HL-60 (cell line): ENCODE measurements at regions not wholly inside any gene's neighbourhood (a gene's known extent, or its start where the extent isn't known, plus 50 kb on each side); places are given as distances from the start of the nearest gene placed in this dataset.

Experiments
- DNase-seq, 2 experiments: peaks; one replicate each; pipeline ENCODE4 v3.0.0-alpha.2; 2010 to 2020; ENCODE audit warnings: low read depth in 1 of 2, low spot score in 1 of 2
- H3K27ac ChIP-seq: fragments of 250-450 bp; sonication (Bioruptor Pico); replicated peaks from 2 replicates; pipeline ENCODE4 v1.5.1; 2020; ENCODE audit warnings: mild to moderate bottlenecking, moderate library complexity
- H3K27me3 ChIP-seq: fragments of 250-450 bp; sonication (Bioruptor Pico); 2 replicates; pipeline ENCODE4 v1.5.1; 2021; ENCODE audit warnings: mild to moderate bottlenecking, moderate library complexity; ENCODE audit not compliant: insufficient read depth, poor library complexity, severe bottlenecking
- H3K4me3 ChIP-seq: replicated peaks from 2 replicates; pipeline ENCODE4 v1.5.1; 2011; ENCODE audit warnings: mild to moderate bottlenecking, control low read depth, low read length; ENCODE audit not compliant: insufficient read depth
- CTCF ChIP-seq: IDR thresholded peaks from one replicate; pipeline ENCODE4 v1.5.1; 2011; ENCODE audit warnings: low read length, control low read depth, inconsistent platforms; ENCODE audit not compliant: insufficient read depth
- GABPA ChIP-seq: IDR thresholded peaks from 2 replicates; pipeline ENCODE4 v1.6.1; 2012; ENCODE audit warnings: low read depth
- POLR2AphosphoS5 ChIP-seq: IDR thresholded peaks from 2 replicates; pipeline ENCODE4 v1.6.1; 2012; ENCODE audit warnings: low read depth
- REST ChIP-seq: IDR thresholded peaks from 2 replicates; pipeline ENCODE4 v1.6.1; 2012; ENCODE audit warnings: low read depth; ENCODE audit not compliant: insufficient replicate concordance
- SPI1 ChIP-seq: IDR thresholded peaks from 2 replicates; pipeline ENCODE4 v1.6.1; 2012; ENCODE audit warnings: low read depth, mild to moderate bottlenecking, borderline replicate concordance

- Histone ChIP-seq H3K27me3 (no peaks in the 10 kb centered on the region), H3K4me3 (no peak overlapping the region), H3K27ac (no peak overlapping the region)
- TF ChIP-seq GABPA (no peak), REST (no peak), SPI1 (no peak), POLR2AphosphoS5 (no peak), CTCF (no peak)
- DNase-seq = no peak
Measured at GRCh38 chr5:8650186-8650585, 781.2 kb downstream of the MTRR start.

GRCh38 chr5:8660133-8660893 lies 791.4 kb downstream of the MTRR start:
- no peak overlapping the region for H3K4me3 ChIP-seq
- H3K27ac ChIP-seq = no peak overlapping the region
- TF ChIP-seq GABPA (no peak), SPI1 (no peak), CTCF (no peak), REST (no peak), POLR2AphosphoS5 (no peak)
- DNase-seq = no peak
- no peaks in the 10 kb centered on the region for H3K27me3 ChIP-seq

- no peak for TF ChIP-seq POLR2AphosphoS5
- no peak for TF ChIP-seq SPI1
- no peak for TF ChIP-seq REST
- TF ChIP-seq GABPA = no peak
- TF ChIP-seq CTCF = no peak
- no peak for DNase-seq
- Histone ChIP-seq H3K27ac (no peak overlapping the region), H3K4me3 (no peak overlapping the region), H3K27me3 (no peaks in the 10 kb centered on the region)
Measured at GRCh38 chr5:8663374-8663773, 794.4 kb downstream of the MTRR start.
